H1 (cell line): ENCODE measurements at regions not wholly inside any gene's neighbourhood (a gene's known extent, or its start where the extent isn't known, plus 50 kb on each side); places are given as distances from the start of the nearest gene placed in this dataset.

Source experiments
- CTCF ChIA-PET: fragments of 300-600 bp; sonication (Branson Sonifier 250); formaldehyde crosslinking; loops from one replicate; lab custom pipeline; 2021; ENCODE audit not compliant: partially characterized antibody; lab: Charles Lee
- POLR2A ChIA-PET: fragments of 300-600 bp; sonication (Branson Sonifier 250); formaldehyde crosslinking; loops from one replicate; lab custom pipeline; 2021; ENCODE audit warnings: inconsistent platforms; ENCODE audit not compliant: partially characterized antibody; lab: Charles Lee
- DNase-seq, 2 experiments: peaks; one replicate each; pipeline versions ENCODE4 v3.0.0 to v3.0.0-alpha.2; 2010 to 2022; ENCODE audit warnings: low spot score in 2 of 2, low read depth in 1 of 2, mixed read lengths in 1 of 2
- FAIRE-seq: peaks from 2 replicates; lab custom pipeline; 2011; peaks lifted over from hg19 to GRCh38; lab: Jason Lieb, UNC
- H2AFZ ChIP-seq: 2 replicates; pipeline ENCODE4 v1.8.1; 2012; ENCODE audit warnings: low read length, inconsistent platforms
- H2AK5ac ChIP-seq: 2 replicates; pipeline ENCODE4 v1.6.1; 2013; ENCODE audit warnings: low read depth, low read length
- H2BK120ac ChIP-seq: replicated peaks from 2 replicates; pipeline ENCODE3; 2013; ENCODE audit warnings: low read depth, low read length, inconsistent platforms
- H2BK12ac ChIP-seq: 2 replicates; pipeline ENCODE4 v1.6.1; 2013; ENCODE audit warnings: low read depth, low read length
- H2BK15ac ChIP-seq: 2 replicates; pipeline ENCODE4 v1.6.1; 2013; ENCODE audit warnings: low read length
- H2BK20ac ChIP-seq: 2 replicates; pipeline ENCODE4 v1.6.1; 2013; ENCODE audit warnings: low read length
- H2BK5ac ChIP-seq: 2 replicates; pipeline ENCODE4 v1.6.1; 2013; ENCODE audit warnings: low read depth, low read length
- H3K14ac ChIP-seq: 2 replicates; pipeline ENCODE4 v1.6.1; 2013; ENCODE audit warnings: inconsistent platforms; ENCODE audit not compliant: insufficient read length
- H3K18ac ChIP-seq: 2 replicates; pipeline ENCODE4 v1.6.1; 2013; ENCODE audit warnings: low read length; ENCODE audit errors: extremely low read depth
- H3K23ac ChIP-seq: 2 replicates; pipeline ENCODE4 v1.6.1; 2013; ENCODE audit warnings: inconsistent platforms; ENCODE audit not compliant: insufficient read length
- H3K23me2 ChIP-seq: 2 replicates; pipeline ENCODE4 v1.6.1; 2013; ENCODE audit warnings: low read depth, low read length
- H3K27ac ChIP-seq: 2 replicates; pipeline ENCODE4 v1.6.1; 2011; ENCODE audit warnings: low read depth, low read length, inconsistent platforms
- H3K27me3 ChIP-seq, 4 experiments: replicated peaks in 1 of 4; 1 replicate in 1 of 4; 2 replicates in 3 of 4; pipeline versions ENCODE4 v1.6.1 to v1.8.1; 2011 to 2013; ENCODE audit warnings: low read length in 3 of 4, mild to moderate bottlenecking in 3 of 4, inconsistent platforms in 2 of 4, mixed read lengths in 2 of 4, moderate library complexity in 1 of 4; ENCODE audit not compliant: control insufficient read depth in 3 of 4, insufficient read depth in 3 of 4; ENCODE audit errors: extremely low read depth in 1 of 4
- H3K36me3 ChIP-seq, 4 experiments: 2 replicates each; pipeline versions ENCODE4 v1.6.1 to v1.8.1; 2011 to 2013; ENCODE audit warnings: mild to moderate bottlenecking in 4 of 4, low read length in 3 of 4, moderate library complexity in 2 of 4, control low read depth in 1 of 4, inconsistent platforms in 1 of 4; ENCODE audit not compliant: insufficient read depth in 4 of 4, control insufficient read depth in 2 of 4
- H3K4ac ChIP-seq: replicated peaks from 2 replicates; pipeline ENCODE3; 2013; ENCODE audit warnings: low read length, low read depth, mixed read lengths, inconsistent platforms; ENCODE audit not compliant: insufficient read length
- H3K4me1 ChIP-seq, 4 experiments: replicated peaks in 1 of 4; 1 replicate in 1 of 4; 2 replicates in 3 of 4; pipeline versions ENCODE4 v1.6.1 to v1.8.1; 2011 to 2013; ENCODE audit warnings: low read length in 3 of 4, inconsistent platforms in 2 of 4, mixed read lengths in 1 of 4; ENCODE audit not compliant: insufficient read depth in 4 of 4, control insufficient read depth in 3 of 4
- H3K4me2 ChIP-seq, 2 experiments: 2 replicates each; pipeline versions ENCODE4 v1.6.1 to v1.8.1; 2011 to 2013; ENCODE audit warnings: low read depth in 2 of 2, low read length in 2 of 2, control low read depth in 1 of 2, inconsistent platforms in 1 of 2, mild to moderate bottlenecking in 1 of 2; ENCODE audit not compliant: insufficient read depth in 1 of 2
- H3K4me3 ChIP-seq, 4 experiments: fragments of 200-600, 300-600 bp in 1 of 4; sonication (generic), shearing (Covaris generic), sonication (Bioruptor Twin) in 1 of 4; 2 replicates each; pipeline versions ENCODE4 v1.5.1 to v1.8.1; 2011 to 2016; ENCODE audit warnings: low read length in 4 of 4, low read depth in 3 of 4, control low read depth in 2 of 4, inconsistent platforms in 2 of 4, mild to moderate bottlenecking in 2 of 4, mixed read lengths in 1 of 4, moderate library complexity in 1 of 4; ENCODE audit not compliant: insufficient read depth in 2 of 4; ENCODE audit errors: extremely low read depth in 1 of 4
- H3K56ac ChIP-seq: replicated peaks from 2 replicates; pipeline ENCODE3; 2013; ENCODE audit warnings: low read depth, mild to moderate bottlenecking, mixed read lengths, low read length, inconsistent platforms; ENCODE audit not compliant: insufficient read length
- H3K79me1 ChIP-seq: 2 replicates; pipeline ENCODE4 v1.6.1; 2013; ENCODE audit warnings: low read depth, low read length, control low read depth
- H3K79me2 ChIP-seq, 2 experiments: 2 replicates each; pipeline versions ENCODE4 v1.6.1 to v1.8.1; 2012 to 2013; ENCODE audit warnings: low read length in 2 of 2, mild to moderate bottlenecking in 2 of 2, inconsistent platforms in 1 of 2; ENCODE audit not compliant: insufficient read depth in 2 of 2, control insufficient read depth in 1 of 2
- H3K9ac ChIP-seq, 4 experiments: replicated peaks in 1 of 4; 1 replicate in 1 of 4; 2 replicates in 3 of 4; pipeline versions ENCODE4 v1.6.1 to v1.8.1; 2011 to 2013; ENCODE audit warnings: low read depth in 3 of 4, low read length in 3 of 4, control low read depth in 2 of 4, mild to moderate bottlenecking in 2 of 4, moderate library complexity in 2 of 4, inconsistent platforms in 1 of 4; ENCODE audit errors: extremely low read depth in 1 of 4
- H3K9me3 ChIP-seq, 2 experiments: 2 replicates each; pipeline versions ENCODE4 v1.6.1 to v1.8.1; 2012 to 2013; ENCODE audit warnings: mild to moderate bottlenecking in 2 of 2, moderate library complexity in 2 of 2, control low read depth in 1 of 2, inconsistent platforms in 1 of 2, low read depth in 1 of 2, low read length in 1 of 2, mixed read lengths in 1 of 2; ENCODE audit not compliant: insufficient read depth in 2 of 2
- H4K20me1 ChIP-seq, 2 experiments: replicated peaks in 1 of 2; 2 replicates each; pipeline versions ENCODE3 to v1.8.1; 2011 to 2013; ENCODE audit warnings: inconsistent platforms in 2 of 2, low read length in 2 of 2, mild to moderate bottlenecking in 1 of 2; ENCODE audit not compliant: insufficient read depth in 2 of 2, control insufficient read depth in 1 of 2
- H4K5ac ChIP-seq: 2 replicates; pipeline ENCODE4 v1.6.1; 2013; ENCODE audit warnings: low read length, low read depth, mixed read lengths, inconsistent platforms; ENCODE audit not compliant: insufficient read length
- H4K8ac ChIP-seq: 2 replicates; pipeline ENCODE4 v1.8.0; 2013; ENCODE audit warnings: mild to moderate bottlenecking, moderate library complexity, low read length, inconsistent platforms; ENCODE audit not compliant: insufficient read depth; ENCODE audit errors: extremely low read depth
- H4K91ac ChIP-seq: replicated peaks from 2 replicates; pipeline ENCODE3; 2013; ENCODE audit warnings: low read length, mixed read lengths, inconsistent platforms; ENCODE audit not compliant: insufficient read length
- ASH2L ChIP-seq: fragments of 200-600, 300-600 bp; sonication (generic); IDR thresholded peaks from one replicate; pipeline ENCODE4 v1.7.1; 2017; ENCODE audit warnings: low read length
- CBX8 ChIP-seq: fragments of 300-800, 300-1000 bp; sonication (generic); IDR thresholded peaks from 2 replicates; pipeline ENCODE4 v1.7.1; 2016; ENCODE audit warnings: low read depth, low read length, borderline replicate concordance
- CREB1 ChIP-seq: IDR thresholded peaks from 2 replicates; pipeline ENCODE4 v1.6.1; 2012; ENCODE audit warnings: inconsistent platforms
- CTCF ChIP-seq, 3 experiments: IDR thresholded peaks; 1 replicate in 2 of 3; 2 replicates in 1 of 3; pipeline versions ENCODE4 v1.5.1 to v1.6.1; 2011; ENCODE audit warnings: low read length in 3 of 3, mild to moderate bottlenecking in 3 of 3, inconsistent platforms in 2 of 3, low read depth in 1 of 3, moderate library complexity in 1 of 3; ENCODE audit not compliant: insufficient read depth in 1 of 3; ENCODE audit errors: control extremely low read depth in 1 of 3
- GTF2F1 ChIP-seq: IDR thresholded peaks from 2 replicates; pipeline ENCODE4 v1.6.1; 2012; ENCODE audit warnings: low read depth, low read length, improper control_type of control experiment, borderline replicate concordance
- JUND ChIP-seq: IDR thresholded peaks from 2 replicates; pipeline ENCODE4 v1.6.1; 2011; ENCODE audit warnings: mild to moderate bottlenecking, improper control_type of control experiment, low read length
- KDM1A ChIP-seq: fragments of 200-600, 300-600 bp; sonication (generic); IDR thresholded peaks from 2 replicates; pipeline ENCODE4 v1.7.1; 2016; ENCODE audit warnings: mild to moderate bottlenecking, low read length, borderline replicate concordance
- RAD21 ChIP-seq, 2 experiments: IDR thresholded peaks in 1 of 2; conservative IDR thresholded peaks in 1 of 2; 2 replicates each; pipeline ENCODE4 v1.6.1; 2011; ENCODE audit warnings: low read depth in 2 of 2, low read length in 2 of 2, improper control_type of control experiment in 1 of 2, inconsistent platforms in 1 of 2, mild to moderate bottlenecking in 1 of 2, moderate library complexity in 1 of 2
- RBBP5 ChIP-seq: IDR thresholded peaks from 2 replicates; pipeline ENCODE4 v1.7.1; 2012; ENCODE audit warnings: low read depth, mild to moderate bottlenecking, inconsistent platforms, low read length, moderate library complexity, borderline replicate concordance
- SIX5 ChIP-seq: IDR thresholded peaks from 2 replicates; pipeline ENCODE4 v1.6.1; 2011; ENCODE audit warnings: mild to moderate bottlenecking, low read depth, low read length
- SUZ12 ChIP-seq: fragments of 200-600 bp; sonication (generic); IDR thresholded peaks from 2 replicates; pipeline ENCODE4 v1.6.1; 2012; ENCODE audit warnings: mild to moderate bottlenecking, inconsistent platforms, low read length, moderate library complexity, mixed read lengths
- ZNF274 ChIP-seq: IDR thresholded peaks from 2 replicates; pipeline ENCODE4 v1.7.0; 2012; ENCODE audit warnings: low read length, borderline replicate concordance; ENCODE audit errors: extremely low read depth
- WGBS, 2 experiments: shearing (Covaris generic) in 1 of 2; methylation state at CpG; one replicate each; pipeline versions ENCODE4 v1.1.6 to v1.1.7; 2013 to 2015; ENCODE audit warnings: low lambda C conversion rate in 2 of 2, mixed read lengths in 2 of 2, inconsistent platforms in 1 of 2, low coverage in 1 of 2, missing lambda C conversion rate in 1 of 2; ENCODE audit not compliant: insufficient replicate concordance in 2 of 2, insufficient coverage in 1 of 2, insufficient read length in 1 of 2; ENCODE audit errors: extremely low coverage in 1 of 2, missing lambda C conversion rate in 1 of 2; 5-methylcytosine and 5-hydroxymethylcytosine counted together

- ChIA-PET CTCF (interaction anchor here (1.3 to 3.8 kb wide), 5 partner anchors 10 to 369 kb away, joined by 3 to 15 read pairs (median 13); no protein-coding TSS in a partner anchor), POLR2A (no interaction called here)
- H3K23ac ChIP-seq, result no peak overlapping the region
- H3K18ac ChIP-seq, result no peak overlapping the region
- H3K9ac ChIP-seq, result no peak overlapping the region; a peak in 1 of 7 replicates
- no peak for FAIRE-seq
- no peak overlapping the region for H2BK5ac ChIP-seq
- no peak overlapping the region for H3K27ac ChIP-seq
- DNase-seq, result no peak
- H3K27me3 ChIP-seq, result no peaks in the 10 kb centered on the region; a peak in 1 of 7 replicates
- no peaks in the 10 kb centered on the region for H4K20me1 ChIP-seq
- H2AK5ac ChIP-seq, result no peak overlapping the region
- no peaks in the 10 kb centered on the region for H3K4me1 ChIP-seq
- no peak overlapping the region for H4K91ac ChIP-seq
- no peaks in the 10 kb centered on the region for H3K9me3 ChIP-seq
- H3K4ac ChIP-seq, result no peak overlapping the region
- H2BK15ac ChIP-seq, result no peak overlapping the region; the same call in 1 of the 2 replicates
- H3K14ac ChIP-seq, result no peak overlapping the region
- H3K79me2 ChIP-seq, result no peaks in the 10 kb centered on the region
- no peak overlapping the region for H3K4me3 ChIP-seq
- H2BK20ac ChIP-seq, result no peak overlapping the region
- H3K79me1 ChIP-seq, result no peaks in the 10 kb centered on the region
- H4K8ac ChIP-seq, result no peak overlapping the region
- H2AFZ ChIP-seq, result no peak overlapping the region
- H3K4me2 ChIP-seq, result no peak overlapping the region
- H3K56ac ChIP-seq, result no peak overlapping the region
- no peak overlapping the region for H2BK120ac ChIP-seq
- no peaks in the 10 kb centered on the region for H3K36me3 ChIP-seq
- no peaks in the 10 kb centered on the region for H3K23me2 ChIP-seq
- no peak overlapping the region for H2BK12ac ChIP-seq
- 87% methylated on average over 5 of the region's 5 CpGs; no CpG with 5 or more reads in 1 of the 2 experiments for WGBS, 2 experiments
- H4K5ac ChIP-seq, result no peak overlapping the region
- TF ChIP-seq SUZ12, result no peak
- TF ChIP-seq GTF2F1, result no peak
- no peak for TF ChIP-seq ZNF274
- no peak for TF ChIP-seq SIX5
- TF ChIP-seq KDM1A, result no peak
- no peak for TF ChIP-seq CBX8
- no peak for TF ChIP-seq RAD21 (IDR thresholded peaks at IDR 0.05 in 1 of 2, conservative IDR thresholded peaks at IDR 0.05 in 1 of 2; ENCODE audit: low read depth in 2 of 2, low read length in 2 of 2)
- no peak for TF ChIP-seq CREB1
- TF ChIP-seq ASH2L, result no peak
- TF ChIP-seq CTCF (IDR thresholded peaks at IDR 0.05; ENCODE audit: control extremely low read depth in 1 of 3, insufficient read depth in 1 of 3, low read depth in 1 of 3, low read length in 3 of 3), result no peak
- no peak for TF ChIP-seq JUND
- no peak for TF ChIP-seq RBBP5
Observed at GRCh38 chr6:40315060-40315459, 272.1 kb downstream of the LRFN2 start.
